Brain pericyte (primary cell): ENCODE measurements at regions not wholly inside any gene's neighbourhood (a gene's known extent, or its start where the extent isn't known, plus 50 kb on each side); places are given as distances from the start of the nearest gene placed in this dataset.

Experiments
- DNase-seq: peaks from one replicate; pipeline ENCODE4 v3.0.0-alpha.2; 2012; ENCODE audit warnings: low read depth, low spot score

DNA sequence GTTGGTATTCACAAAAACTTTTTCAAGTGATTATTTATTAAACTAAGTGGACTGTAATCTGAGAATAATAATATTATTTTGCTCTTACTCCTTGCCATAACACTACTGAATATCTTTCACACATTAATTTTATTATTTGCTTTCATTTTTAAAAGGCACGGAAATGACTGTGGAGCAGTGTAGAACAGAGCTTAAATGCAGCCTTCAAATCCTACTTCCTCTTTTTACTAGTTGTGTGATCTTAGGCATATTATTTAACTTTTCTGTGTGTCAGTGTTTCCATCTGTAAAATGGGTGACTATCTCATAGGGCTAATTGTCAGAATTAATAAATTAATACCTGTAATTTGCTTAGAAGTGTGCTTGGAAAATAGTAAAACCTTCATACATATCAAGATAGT lies 55.5 kb upstream of the SLC8A1 start:
- no peak for DNase-seq

DNA sequence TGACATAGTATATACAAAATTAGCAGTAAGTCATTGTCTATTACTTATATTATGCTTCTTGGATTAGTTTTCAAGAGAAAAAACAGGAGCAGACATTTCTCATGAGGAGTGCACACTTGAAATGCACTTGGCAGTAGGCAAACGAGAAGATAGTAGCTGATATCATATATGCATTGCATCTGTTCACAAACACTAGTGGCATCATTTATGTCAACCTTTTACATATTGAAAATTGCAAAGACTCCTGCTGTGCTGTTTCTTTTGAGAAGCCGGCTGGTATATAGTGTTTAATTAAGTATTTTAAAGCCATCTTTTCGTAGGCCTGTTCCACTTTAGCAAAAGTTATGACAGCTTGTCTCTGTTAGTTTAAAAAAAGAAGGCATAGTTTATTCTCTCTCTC lies 58.4 kb upstream of the SLC8A1 start:
- no peak for DNase-seq

GRCh38 chr2:40511661-40512213 lies 59.8 kb upstream of the SLC8A1 start:
- DNase-seq: no peak

DNA sequence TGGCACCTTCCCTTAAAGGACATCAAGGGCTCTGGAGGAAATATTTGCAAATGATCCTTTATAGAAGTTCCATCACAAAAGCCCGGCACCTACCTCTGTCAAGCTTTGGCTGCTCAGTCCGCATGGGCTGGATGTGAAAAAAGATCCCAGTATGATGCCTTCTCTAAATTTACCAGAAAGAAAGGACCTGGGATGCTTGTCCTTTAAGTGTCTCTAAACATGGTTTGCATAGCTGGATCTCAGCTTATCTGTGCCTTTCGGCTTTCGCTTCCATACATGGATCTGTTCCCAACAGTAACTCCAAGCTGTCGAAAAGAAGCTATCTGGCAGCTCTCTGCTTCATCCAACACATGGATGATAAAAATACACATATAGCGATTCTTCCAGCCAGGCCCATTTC lies 60.4 kb upstream of the SLC8A1 start:
- DNase-seq: no peak

DNA sequence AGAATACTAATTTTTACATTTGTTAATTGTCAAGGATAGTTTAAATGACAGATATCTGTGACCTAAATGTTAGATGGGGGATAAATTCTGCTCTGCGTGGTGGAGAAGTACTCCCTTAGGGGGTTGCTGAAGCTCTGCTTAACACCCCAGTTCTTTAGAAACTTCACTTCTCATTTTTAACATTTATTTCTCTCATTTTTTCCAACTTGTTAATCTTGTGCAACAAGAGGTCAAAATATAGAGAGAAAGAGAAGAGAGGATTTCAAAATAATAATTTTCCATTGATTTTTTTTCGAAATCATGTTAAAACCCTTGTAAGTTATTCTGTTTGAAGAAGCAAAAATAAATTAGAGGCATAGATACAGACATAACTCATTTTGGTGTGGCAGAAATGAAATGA lies 61.3 kb upstream of the SLC8A1 start:
- DNase-seq: no peak

DNA sequence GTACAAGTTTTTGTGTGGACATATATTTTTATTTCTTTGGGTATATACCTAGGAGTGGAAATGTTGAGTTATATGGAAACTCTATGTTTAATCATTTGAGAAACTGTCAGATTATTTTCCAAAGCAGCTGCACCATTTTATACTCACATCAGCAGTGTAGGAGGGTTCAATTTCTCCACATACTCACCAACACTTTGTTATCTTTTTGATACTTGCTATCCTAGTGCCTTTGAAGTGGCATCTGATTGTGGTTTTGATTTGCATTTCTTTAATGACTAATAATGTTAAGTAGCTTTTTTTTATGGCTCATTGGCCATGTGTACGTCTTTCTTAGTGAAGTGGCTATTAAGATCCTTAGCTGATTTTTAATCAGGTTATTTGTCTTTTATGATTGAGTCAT lies 64.7 kb upstream of the SLC8A1 start:
- no peak for DNase-seq

DNA sequence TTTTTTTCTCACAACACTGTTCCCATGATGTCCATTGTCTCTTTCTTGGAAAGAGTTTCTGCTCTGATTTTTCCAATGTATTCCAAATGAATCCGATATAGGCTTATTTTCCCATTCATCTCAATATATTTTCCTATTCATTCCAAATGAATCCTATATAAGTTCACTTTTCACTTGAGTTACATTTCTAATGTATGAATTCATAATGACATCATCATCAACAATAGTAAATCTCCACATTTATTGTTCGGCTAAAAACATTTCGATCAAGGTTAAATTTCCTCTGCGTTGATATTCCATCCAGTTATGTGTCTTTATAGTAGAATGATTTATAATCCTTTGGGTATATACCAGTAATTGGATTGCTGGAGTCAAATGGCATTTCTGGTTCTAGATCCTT lies 76.7 kb upstream of the SLC8A1 start:
- no peak for DNase-seq

DNA sequence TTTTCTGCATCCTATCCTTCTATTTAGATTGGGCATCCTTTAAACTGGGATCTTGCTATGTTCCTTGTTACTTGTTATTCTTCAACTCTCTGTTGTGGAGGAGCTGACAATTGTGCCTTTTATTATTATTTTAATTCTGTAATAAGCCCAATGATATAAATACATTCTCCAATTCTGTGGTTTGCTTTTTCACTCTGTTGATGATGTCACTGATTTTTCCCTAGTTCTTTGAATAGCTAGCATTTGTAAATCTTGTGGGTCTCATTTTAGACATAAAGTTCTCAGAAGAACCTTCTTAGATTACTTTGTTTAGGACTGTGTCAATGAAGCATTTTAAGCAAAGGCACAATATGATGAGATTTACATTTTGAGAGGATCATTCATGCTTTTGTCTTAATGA lies 79.5 kb upstream of the SLC8A1 start:
- DNase-seq: no peak

GRCh38 chr2:40534528-40534927 lies 82.6 kb upstream of the SLC8A1 start:
- no peak for DNase-seq

- no peak for DNase-seq
Measured at GRCh38 chr2:40535972-40536371, 84.1 kb upstream of the SLC8A1 start.

DNA sequence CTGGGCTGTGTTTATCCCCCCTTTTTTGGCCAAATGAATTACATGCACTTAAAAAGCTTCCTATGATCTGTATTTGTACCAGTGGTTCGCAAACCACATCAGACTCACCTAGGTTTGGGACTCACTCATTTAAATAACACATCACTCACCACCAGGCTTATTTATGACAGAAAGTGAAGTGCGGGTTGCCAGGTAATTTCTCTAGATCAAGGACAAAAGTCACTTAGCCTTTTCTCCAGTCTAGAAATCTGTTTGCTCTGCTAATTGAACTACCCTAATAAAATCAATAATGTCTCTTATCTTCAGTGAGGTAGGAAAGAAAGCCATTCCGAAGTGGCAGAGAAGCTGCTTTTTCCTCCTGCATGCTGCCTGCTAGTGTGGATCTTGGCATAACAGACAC lies 88.1 kb upstream of the SLC8A1 start:
- no peak for DNase-seq

DNA sequence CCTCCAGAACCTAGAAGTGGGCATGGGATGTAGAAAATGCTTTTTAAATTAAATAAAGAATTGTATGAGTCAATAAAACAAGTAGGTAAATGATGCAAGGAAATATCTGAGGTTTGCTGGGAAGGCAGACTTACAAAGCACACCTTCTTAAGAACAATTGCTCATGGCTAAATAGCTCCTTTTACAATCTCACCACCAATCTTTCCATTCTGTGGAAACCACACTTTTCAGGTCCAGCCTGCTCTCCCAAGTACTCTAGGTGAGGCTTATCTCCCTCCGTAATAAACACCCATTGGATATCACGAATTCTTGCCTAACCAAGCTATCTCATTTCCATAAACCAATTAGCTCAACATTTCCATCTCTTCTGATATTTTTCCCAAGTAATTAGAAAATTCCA lies 91.5 kb upstream of the SLC8A1 start:
- DNase-seq: no peak

GRCh38 chr2:40544072-40544471 lies 92.2 kb upstream of the SLC8A1 start:
- no peak for DNase-seq

DNA sequence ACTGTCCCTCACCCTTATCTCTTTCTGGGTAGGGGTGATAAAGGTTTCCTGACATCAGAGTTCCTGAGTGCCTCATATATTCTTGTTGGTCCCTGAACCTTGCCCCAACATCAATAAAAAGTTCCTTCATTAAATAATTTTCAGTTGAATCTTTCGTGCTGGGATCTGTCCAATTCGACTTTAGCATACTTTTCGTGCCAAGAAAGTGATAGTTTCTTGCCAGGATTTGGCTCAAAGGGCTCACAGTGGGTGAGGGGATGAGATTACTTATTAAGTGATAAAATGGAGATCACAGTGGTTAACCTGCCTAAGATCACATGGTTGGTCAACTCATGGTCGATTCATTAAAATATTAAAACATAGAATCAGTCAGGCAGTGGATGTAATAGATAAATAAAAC lies 93.8 kb upstream of the SLC8A1 start:
- DNase-seq: no peak

DNA sequence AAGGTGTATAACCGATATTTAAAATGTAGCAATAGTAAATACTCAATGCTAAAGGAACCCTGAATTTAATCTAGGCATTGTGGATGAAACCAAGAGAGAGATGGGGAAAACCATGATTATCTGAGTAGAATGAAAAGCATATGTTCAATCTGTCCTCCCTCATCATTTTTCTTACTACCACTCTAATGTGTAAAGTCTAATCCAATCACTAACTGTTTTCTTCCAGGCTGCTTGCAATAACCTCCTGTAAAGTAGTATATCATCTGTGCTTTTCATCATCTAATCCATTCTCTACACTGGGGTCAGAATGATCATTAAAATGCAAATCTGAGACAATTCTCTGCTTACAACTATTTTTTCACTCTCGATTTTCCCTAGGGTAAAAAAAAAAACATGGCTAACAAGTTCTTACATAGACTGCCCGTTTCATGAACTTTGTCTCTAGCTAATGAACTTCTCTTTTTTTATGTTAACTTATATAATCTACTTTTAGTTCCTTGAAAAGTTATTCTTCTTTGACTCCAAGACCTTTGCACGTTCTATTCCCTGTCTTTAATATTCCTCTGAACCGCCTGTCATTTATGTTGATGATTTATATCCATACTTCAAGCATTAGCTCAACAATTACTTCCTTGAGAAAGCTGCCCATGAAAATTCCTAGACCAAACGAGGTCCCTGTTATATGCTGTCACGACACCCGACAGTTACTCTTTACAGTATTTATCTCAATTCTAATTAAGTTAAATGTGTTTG lies 94.7 kb upstream of the SLC8A1 start:
- DNase-seq: no peak

GRCh38 chr2:40548521-40548920 lies 96.6 kb upstream of the SLC8A1 start:
- no peak for DNase-seq

GRCh38 chr2:40550085-40550484 lies 98.2 kb upstream of the SLC8A1 start:
- DNase-seq: no peak

- DNase-seq: no peak
Measured at GRCh38 chr2:40551081-40551480, 99.2 kb upstream of the SLC8A1 start.

- no peak for DNase-seq
Measured at GRCh38 chr2:40554665-40555294, 102.9 kb upstream of the SLC8A1 start.

DNA sequence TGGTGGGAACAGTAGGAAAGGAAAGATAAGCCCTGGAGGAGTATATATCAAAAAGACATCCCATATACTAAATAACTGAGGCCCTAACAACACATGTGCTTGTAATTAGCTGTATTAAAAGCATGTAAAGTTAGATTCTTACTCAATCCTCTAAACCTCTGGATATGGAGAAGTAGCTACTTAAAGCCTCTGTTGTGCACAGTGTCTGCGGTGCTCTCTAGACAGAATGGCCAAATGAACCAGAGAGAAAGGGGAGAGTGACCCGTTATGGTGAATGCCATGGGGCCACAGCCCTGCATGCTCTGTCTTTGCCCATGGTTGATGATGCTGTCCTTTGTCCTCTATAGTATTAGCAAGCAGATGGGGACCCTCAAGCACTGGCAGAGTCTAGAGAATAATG lies 104.4 kb upstream of the SLC8A1 start:
- DNase-seq: no peak

DNA sequence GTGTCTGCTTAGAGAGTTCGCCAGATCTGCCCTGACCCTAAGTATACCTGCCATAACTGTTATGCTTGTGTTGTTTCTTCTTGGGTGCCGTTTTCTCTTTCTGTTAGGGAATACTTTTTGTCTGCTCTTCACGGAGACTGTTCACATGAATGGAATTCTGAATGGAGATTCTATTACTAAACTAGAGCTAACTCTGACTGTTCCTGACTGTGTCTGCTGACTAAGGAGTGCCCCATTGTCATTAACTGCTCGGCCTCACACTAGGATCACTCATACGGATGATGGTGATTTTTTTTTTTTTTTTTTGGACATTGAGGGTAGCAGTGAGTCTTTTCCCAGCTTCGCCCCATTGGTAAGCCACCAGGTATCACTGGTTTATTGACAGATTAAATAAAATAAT lies 104.8 kb upstream of the SLC8A1 start:
- no peak for DNase-seq

DNA sequence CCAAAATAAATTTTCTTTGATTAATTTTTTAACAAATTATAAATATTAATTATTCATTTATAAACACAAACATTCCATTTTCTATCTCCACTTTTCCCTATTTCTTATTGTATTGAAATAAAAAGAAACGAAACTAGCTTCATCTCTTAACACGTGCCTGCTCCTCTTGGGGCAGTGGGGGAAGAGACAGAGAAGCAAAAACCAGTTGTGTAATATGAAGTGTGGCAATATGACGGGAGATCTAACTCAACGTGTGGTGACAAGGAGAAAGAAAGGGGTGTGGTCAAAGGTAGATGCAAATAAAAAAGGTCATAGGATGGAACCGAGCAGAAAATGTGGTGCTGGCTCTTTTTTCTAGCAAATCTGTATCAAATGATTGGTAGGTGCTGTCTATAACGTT lies 106.9 kb upstream of the SLC8A1 start:
- no peak for DNase-seq

DNA sequence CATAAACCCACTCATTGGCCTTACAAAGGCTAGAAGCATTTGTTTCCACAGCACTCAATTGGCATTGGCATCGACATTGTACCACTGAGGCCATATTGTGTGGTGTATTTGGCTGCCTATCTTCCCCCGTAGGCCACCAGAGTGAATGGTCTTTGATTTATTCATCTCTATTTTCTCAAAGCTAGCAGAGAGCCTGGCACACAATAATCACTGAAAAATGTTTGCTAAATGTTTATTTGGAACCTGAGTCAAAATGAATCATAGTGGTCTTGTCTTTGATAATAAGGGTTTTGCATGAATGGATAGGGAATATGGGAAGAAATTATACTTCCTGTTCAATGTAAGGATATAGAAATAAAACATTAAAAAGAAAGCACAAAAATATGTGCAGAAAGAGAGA lies 107.3 kb upstream of the SLC8A1 start:
- DNase-seq: no peak
